ENCODE measurements at regions not wholly inside any gene's neighbourhood (a gene's known extent, or its start where the extent isn't known, plus 50 kb on each side); places are given as distances from the start of the nearest gene placed in this dataset.

DNA sequence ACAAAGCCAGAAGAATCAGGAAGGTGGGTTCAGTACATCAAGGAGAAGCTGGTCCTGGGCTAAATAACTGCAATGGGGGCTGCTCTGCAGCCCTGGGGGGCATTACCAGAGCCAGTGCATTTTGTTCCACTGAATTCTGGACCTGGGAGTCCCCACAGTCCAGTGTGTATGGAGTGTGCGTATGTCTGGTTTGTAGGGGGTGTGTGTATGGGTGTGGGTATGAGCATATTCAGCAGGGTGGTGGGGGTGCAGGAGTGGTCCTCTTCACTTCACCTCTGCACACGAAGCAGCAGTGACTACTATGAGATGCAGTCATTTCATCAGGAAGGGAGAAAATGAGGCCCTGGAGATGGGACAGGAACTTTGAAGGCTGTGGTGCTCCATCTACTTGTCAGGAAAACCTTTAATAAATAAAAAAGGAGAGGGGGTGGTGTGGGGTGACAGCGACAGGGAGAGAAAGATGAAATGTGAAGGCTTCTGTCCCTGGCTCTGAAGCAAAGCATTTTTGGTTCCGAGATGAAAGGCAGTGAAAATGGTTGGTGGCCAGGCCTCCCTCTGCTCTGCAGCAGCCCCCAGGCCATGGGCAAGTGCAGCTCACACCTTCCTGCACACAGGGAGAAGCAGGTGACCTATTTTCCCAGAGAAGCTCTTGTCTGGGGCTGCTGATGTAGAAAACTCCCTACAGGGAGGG, 121.5 kb upstream of the CACHD1 start:
- H3K36me3 ChIP-seq (ENCODE audit: control insufficient read depth in 2 of 2, insufficient read depth in 1 of 2, low read length in 2 of 2), result no peaks in the 10 kb centered on the region
- no peak overlapping the region for H3K4me3 ChIP-seq (ENCODE audit: low read depth, low read length)
- TF ChIP-seq ZNF677 (tag by site-specific recombination; IDR thresholded peaks at IDR 0.05) (no peak), ZNF548 (tag by site-specific recombination; IDR thresholded peaks at IDR 0.05) (no peak), SCRT2 (tag by site-specific recombination; IDR thresholded peaks at IDR 0.05) (no peak), ZNF16 (tag by site-specific recombination; IDR thresholded peaks at IDR 0.05; ENCODE audit: low read depth) (no peak), SP7 (tag by site-specific recombination; IDR thresholded peaks at IDR 0.05) (no peak), ZNF473 (tag by site-specific recombination; IDR thresholded peaks at IDR 0.05) (no peak)
- H3K27ac ChIP-seq (ENCODE audit: extremely low read depth, low read depth, low read length), result no peak overlapping the region
- peaks cover 15% of the 10 kb centered on the region for H3K4me1 ChIP-seq (ENCODE audit: control insufficient read depth, insufficient read depth, low read length)
- CTCF ChIA-PET, result interaction anchor here (0.6 kb wide), 1 partner anchor 1157 kb away, joined by 6 read pairs; no protein-coding TSS in a partner anchor
- no peaks in the 10 kb centered on the region for H3K9me3 ChIP-seq (ENCODE audit: control insufficient read depth, insufficient read depth, low read depth, low read length)
- POLR2A ChIA-PET, result no interaction called here

DNA sequence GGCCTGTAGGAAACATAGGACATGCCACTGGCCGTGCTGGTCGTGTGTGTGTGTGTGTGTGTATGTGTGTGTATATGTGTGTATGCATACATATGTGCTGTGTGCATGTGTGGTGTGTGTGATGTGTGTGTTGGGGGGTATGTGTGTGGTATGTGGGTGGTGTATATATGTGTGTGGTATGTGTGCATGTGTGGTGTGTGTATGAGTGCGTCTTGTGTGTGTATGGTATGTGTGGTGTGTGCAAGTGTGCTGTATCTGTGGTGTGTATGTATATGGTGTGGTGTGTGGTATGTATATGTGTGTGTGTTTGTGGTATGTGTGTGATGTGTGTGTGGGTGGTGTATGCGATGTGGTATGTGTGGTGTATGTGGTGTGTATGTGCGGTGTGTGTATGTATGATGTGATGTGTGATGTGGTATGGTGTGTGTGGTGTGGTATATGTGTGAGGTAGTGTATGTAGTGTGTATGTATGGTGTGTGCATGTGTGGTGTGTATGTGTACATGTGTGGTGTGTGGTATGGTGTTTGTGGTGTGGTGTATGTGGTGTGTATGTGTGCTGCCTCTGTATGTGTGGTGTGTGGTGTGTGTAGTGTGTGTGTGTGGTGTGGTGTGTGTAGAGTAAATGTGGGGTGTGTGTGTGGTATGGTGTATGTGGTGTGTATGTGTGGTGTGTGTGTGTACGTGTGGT, 120.8 kb upstream of the CACHD1 start:
- Histone ChIP-seq H3K4me3 (ENCODE audit: low read depth, low read length) (no peak overlapping the region), H3K4me1 (ENCODE audit: control insufficient read depth, insufficient read depth, low read length) (peaks cover 10% of the 10 kb centered on the region), H3K9me3 (ENCODE audit: control insufficient read depth, insufficient read depth, low read depth, low read length) (no peaks in the 10 kb centered on the region), H3K27ac (ENCODE audit: extremely low read depth, low read depth, low read length) (no peak overlapping the region), H3K36me3 (ENCODE audit: control insufficient read depth in 2 of 2, insufficient read depth in 1 of 2, low read length in 2 of 2) (no peaks in the 10 kb centered on the region)
- ChIA-PET POLR2A (no interaction called here), CTCF (no interaction called here)
- TF ChIP-seq ZNF426 (tag by site-specific recombination; IDR thresholded peaks at IDR 0.05) (no peak), KLF16 (tag by site-specific recombination; IDR thresholded peaks at IDR 0.05) (no peak), ZNF239 (tag by site-specific recombination; IDR thresholded peaks at IDR 0.05) (0 out of 2 replicates have a peak, but pooled peaks have one; percentile 7), ZBTB20 (tag by site-specific recombination; IDR thresholded peaks at IDR 0.05) (no peak), KLF10 (tag by site-specific recombination; IDR thresholded peaks at IDR 0.05) (no peak), ZNF473 (tag by site-specific recombination; IDR thresholded peaks at IDR 0.05) (no peak), ZNF692 (tag by site-specific recombination; IDR thresholded peaks at IDR 0.05) (no peak), ZNF221 (tag by site-specific recombination; IDR thresholded peaks at IDR 0.05; ENCODE audit: borderline replicate concordance) (no peak), ZNF266 (tag by site-specific recombination; IDR thresholded peaks at IDR 0.05; ENCODE audit: low read depth) (peak; percentile 31; the same call in 1 of the 2 replicates), GLI2 (tag by site-specific recombination; IDR thresholded peaks at IDR 0.05; ENCODE audit: borderline replicate concordance, low read depth) (no peak), ZNF776 (tag by site-specific recombination; IDR thresholded peaks at IDR 0.05; ENCODE audit: borderline replicate concordance) (peak; percentile 77; the same call in 1 of the 2 replicates), ZNF112 (tag by site-specific recombination; IDR thresholded peaks at IDR 0.05) (0 out of 2 replicates have a peak, but pooled peaks have one; percentile 12), GFI1B (tag by site-specific recombination; IDR thresholded peaks at IDR 0.05) (no peak), ZNF677 (tag by site-specific recombination; IDR thresholded peaks at IDR 0.05) (no peak), ZNF660 (tag by site-specific recombination; IDR thresholded peaks at IDR 0.05) (no peak), ZFHX2 (tag by site-specific recombination; conservative IDR thresholded peaks at IDR 0.05) (peak; percentile 37; the same call in 1 of the 2 replicates), ZIC2 (tag by site-specific recombination; IDR thresholded peaks at IDR 0.05) (no peak), ZNF621 (tag by site-specific recombination; IDR thresholded peaks at IDR 0.05) (peak; percentile 26; the same call in 1 of the 2 replicates), SP3 (tag by site-specific recombination; IDR thresholded peaks at IDR 0.05) (no peak), PBX3 (CRISPR knock-in tag; IDR thresholded peaks at IDR 0.05) (no peak), ZNF274 (IDR thresholded peaks at IDR 0.05; ENCODE audit: low read length) (no peak), ZNF274 (tag by site-specific recombination; IDR thresholded peaks at IDR 0.05; ENCODE audit: borderline replicate concordance) (peak; percentile 57; the same call in 1 of the 2 replicates), ZNF211 (tag by site-specific recombination; IDR thresholded peaks at IDR 0.05; ENCODE audit: low read depth) (peak; percentile 69), BCL11A (tag by site-specific recombination; IDR thresholded peaks at IDR 0.05; ENCODE audit: low read depth) (no peak)
- TF ChIP-seq, protein P1, sequence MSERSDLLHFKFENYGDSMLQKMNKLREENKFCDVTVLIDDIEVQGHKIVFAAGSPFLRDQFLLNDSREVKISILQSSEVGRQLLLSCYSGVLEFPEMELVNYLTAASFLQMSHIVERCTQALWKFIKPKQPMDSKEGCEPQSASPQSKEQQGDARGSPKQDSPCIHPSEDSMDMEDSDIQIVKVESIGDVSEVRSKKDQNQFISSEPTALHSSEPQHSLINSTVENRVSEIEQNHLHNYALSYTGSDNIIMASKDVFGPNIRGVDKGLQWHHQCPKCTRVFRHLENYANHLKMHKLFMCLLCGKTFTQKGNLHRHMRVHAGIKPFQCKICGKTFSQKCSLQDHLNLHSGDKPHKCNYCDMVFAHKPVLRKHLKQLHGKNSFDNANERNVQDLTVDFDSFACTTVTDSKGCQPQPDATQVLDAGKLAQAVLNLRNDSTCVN (tag by site-specific recombination; optimal IDR thresholded peaks at IDR 0.05), result peak; percentile 8
- TF ChIP-seq, protein P2, sequence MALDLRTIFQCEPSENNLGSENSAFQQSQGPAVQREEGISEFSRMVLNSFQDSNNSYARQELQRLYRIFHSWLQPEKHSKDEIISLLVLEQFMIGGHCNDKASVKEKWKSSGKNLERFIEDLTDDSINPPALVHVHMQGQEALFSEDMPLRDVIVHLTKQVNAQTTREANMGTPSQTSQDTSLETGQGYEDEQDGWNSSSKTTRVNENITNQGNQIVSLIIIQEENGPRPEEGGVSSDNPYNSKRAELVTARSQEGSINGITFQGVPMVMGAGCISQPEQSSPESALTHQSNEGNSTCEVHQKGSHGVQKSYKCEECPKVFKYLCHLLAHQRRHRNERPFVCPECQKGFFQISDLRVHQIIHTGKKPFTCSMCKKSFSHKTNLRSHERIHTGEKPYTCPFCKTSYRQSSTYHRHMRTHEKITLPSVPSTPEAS (tag by site-specific recombination; IDR thresholded peaks at IDR 0.05), result no peak

Measured in HEK293 (cell line).